HG03139 (cell line): ENCODE measurements at regions not wholly inside any gene's neighbourhood (a gene's known extent, or its start where the extent isn't known, plus 50 kb on each side); places are given as distances from the start of the nearest gene placed in this dataset.

Experiments
- ATAC-seq: cut with Tn5 transposase; IDR thresholded peaks from one replicate; pipeline ENCODE4 v1.9.1; 2021; ENCODE audit not compliant: unreplicated experiment

GRCh38 chr9:79280691-79281090 lies 291.1 kb upstream of the TLE4 start:
- ATAC-seq, result no peak

DNA sequence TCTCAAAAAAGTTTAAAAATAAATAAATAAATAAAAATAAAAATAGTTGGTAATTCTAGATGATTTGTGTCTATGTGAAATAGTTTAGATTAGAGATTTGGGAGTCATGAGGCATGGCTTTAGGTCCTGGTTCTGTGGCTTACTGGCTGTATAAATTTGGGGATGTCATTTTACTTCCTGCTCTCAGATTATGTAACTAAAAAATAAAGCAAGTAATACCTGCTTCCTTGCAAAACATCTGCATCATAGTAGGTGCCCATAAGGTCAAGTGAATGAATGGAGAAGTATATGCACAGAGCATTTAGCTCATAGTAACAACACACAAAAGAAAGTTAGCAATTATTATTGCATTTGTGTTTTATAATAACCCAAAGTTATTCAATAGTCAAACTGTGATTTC lies 287.7 kb upstream of the TLE4 start:
- no peak for ATAC-seq

DNA sequence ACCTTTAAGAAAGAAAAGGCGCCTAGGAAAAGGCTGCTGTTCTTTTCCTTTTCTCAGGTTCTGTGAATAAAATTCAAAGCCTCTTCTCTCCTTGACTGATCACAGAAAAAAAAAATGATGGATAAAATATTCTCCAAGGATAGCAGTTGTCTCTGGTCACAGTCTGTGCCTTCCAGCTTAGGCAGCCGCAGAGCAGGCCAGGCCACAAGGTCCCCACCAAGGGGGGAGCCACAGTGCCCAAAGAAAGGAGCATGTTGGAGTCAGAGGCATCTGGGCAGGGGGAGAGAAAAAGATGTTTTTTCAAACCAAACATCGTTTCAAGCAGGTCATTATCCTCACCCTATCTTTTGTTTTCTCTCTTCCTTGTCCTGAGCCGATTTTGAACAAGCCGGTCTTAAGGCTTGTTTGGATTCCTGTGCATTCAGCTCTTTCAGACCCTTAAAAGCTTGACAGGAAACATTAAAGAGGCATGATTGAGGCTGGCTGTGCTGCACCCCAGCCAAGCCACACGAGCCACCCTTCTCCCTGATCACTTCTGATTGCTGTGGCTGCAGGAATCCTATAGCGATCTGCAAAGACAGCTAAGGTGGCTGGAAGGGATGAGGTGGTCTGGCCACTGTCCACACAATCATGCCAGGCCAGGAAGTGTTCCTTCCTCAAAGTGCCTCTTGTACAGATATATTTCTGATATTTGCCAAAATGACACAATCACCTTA lies 284.6 kb upstream of the TLE4 start:
- ATAC-seq, result no peak

DNA sequence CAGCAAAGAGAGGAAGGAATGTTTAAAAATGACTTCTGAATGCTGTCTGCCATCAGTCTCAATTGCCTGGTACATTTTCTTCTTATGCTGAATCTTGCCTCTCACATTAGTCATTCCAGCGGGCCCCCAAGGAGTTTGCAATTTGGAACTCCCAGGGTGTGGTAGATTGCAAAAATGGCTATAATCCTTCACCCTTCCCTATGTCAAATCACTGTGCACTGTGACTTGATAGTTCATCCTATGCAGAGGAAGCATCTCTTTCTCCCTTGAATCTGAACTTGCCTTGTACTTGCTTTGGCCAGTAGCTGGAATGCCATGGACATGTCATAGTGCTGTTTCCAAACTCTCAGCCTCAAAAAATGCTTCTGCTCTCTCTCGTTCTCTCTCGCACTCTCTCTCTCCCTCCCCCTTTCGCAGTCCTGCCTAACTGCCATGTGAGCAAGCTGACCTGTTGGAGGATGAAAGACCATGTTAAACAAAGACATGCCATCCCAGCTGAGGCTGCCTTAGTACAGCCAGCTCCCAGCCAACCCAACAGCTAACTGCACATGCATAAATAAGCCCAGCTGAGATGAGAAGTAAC lies 284.0 kb upstream of the TLE4 start:
- ATAC-seq, result no peak

DNA sequence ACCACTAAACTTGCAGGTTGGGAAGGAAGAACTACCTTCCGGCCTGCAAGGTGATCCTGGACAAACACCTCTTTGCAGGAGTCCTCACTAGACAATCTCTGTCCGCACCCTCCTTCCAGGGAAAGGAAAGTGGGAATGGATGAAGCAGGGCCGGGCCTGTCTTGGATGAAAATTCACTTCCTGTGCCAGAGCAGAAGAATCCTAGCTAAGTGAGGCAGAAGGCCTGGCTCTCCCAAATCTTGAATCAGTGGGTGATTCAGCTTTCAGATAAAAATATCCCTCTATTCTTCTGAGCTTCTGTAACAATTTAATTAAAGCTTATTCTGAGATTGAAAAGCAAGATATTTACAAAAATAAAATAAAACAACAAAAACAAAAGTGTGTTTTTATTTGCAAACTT lies 281.9 kb upstream of the TLE4 start:
- ATAC-seq, result no peak

DNA sequence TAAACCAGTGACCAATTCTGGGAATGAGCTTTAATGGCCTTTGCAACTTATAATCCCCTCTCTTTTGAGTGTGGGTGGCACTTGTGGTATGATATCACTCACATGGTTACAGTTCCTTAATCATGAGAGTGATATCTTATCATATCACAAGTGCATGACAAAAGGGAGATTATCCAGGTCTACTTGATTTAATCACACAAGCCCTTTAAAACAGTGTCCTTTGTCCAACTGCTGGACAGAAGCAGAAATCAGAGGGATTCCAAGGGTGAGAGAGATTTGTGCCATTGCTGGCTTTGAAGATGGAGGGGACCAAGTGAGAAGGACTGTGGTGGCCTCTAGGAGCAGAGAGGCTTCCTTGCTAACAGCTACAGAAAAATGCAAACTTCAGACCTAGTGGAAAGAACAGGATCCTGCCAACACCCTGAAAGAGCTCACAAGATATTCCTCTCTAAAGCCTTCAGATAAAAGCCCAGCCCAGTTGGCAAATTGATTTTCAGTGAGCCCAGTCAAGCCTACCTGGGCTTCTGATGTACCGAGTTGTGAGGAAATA lies 279.0 kb upstream of the TLE4 start:
- ATAC-seq, result no peak

- no peak for ATAC-seq
These were observed 271.7 kb upstream of the TLE4 start for GRCh38 chr9:79300068-79300467.

GRCh38 chr9:79301085-79301484 lies 270.7 kb upstream of the TLE4 start:
- ATAC-seq, result no peak

- no peak for ATAC-seq
These were observed 270.0 kb upstream of the TLE4 start for GRCh38 chr9:79301551-79302391.

- no peak for ATAC-seq
These were observed 269.2 kb upstream of the TLE4 start for GRCh38 chr9:79302569-79302968.

GRCh38 chr9:79308012-79308411 lies 263.8 kb upstream of the TLE4 start:
- no peak for ATAC-seq

GRCh38 chr9:79312686-79313421 lies 258.9 kb upstream of the TLE4 start:
- ATAC-seq, result no peak

DNA sequence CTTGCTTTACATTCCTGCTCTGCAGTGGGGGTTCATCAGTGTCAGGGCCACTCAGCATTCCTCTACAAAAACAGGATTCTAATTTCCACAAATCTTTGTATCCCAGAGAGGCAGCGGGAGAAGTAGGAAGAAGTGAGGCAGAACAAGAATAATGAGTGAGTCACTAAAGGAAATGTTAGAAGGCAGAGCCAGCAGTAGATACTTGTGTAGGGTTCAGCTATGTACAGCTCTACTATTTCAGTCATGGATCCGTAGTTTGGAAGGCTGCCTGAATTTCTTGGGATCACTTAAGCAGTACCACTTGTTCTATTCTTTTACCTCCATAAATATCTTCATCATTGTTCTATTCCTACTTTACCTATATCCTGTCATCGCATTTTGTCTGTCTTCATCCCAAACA lies 246.3 kb upstream of the TLE4 start:
- no peak for ATAC-seq

DNA sequence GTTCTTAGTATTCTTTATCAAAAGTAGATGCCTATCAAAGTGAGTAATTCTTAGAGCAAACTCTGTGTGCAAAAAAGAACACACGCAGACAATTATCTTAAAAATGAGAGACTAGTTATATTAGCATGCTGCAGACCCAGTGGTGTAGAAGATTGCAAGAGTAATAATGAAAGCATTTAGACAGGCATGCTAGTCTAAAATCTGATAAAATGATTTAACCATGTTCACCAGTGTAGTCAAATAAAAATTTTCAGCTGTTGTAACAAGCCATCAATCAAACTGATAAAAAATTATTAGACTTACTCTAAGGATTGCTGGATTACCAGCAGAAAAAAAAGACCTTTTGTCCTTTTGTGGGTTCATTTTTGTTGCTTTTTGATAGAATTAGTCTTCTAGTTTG lies 241.9 kb upstream of the TLE4 start:
- ATAC-seq, result no peak

- ATAC-seq, result no peak
These were observed 237.8 kb upstream of the TLE4 start for GRCh38 chr9:79334001-79334400.

DNA sequence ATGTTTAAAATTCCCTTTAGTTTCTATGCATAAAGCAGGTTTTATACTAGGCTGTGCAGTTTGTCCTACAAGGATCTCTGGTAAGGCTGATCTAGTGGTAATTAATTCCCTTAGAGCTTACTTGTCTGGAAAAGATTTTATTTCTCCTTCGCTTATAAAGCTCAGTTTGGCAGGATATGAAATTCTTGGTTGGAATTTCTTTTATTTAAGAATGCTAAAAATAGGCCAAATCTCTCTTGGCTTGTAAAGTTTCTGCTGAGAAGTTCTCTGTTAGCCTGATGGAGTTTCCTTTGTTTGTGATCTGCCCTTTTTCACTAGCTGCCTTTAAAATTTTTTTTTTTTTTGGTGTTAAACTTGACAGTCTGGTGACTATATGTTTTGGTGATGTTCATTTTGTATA lies 237.1 kb upstream of the TLE4 start:
- no peak for ATAC-seq

- no peak for ATAC-seq
These were observed 235.8 kb upstream of the TLE4 start for GRCh38 chr9:79335987-79336386.

- ATAC-seq, result no peak
These were observed 230.2 kb upstream of the TLE4 start for GRCh38 chr9:79341561-79341960.

GRCh38 chr9:79346350-79347020 lies 225.3 kb upstream of the TLE4 start:
- ATAC-seq, result no peak

DNA sequence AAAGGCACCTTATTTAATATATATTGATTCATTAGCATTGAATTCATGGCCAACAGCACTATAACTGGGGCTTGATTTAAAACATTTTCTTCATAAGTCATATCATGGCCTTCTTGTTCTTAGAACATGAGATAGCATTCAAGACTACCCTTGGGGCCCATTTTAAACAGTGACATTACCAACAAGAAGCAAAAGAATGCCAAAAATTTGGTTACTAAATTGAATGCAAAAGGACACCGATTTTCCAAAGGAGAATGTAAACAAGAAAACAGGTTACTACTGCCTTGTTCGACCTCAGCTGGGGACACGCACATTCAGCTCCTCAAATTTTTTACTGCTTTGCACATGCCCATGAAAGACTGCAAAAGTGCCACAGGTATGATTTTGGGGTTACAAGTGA lies 219.4 kb upstream of the TLE4 start:
- ATAC-seq, result no peak
